ENCODE measurements at regions not wholly inside any gene's neighbourhood (a gene's known extent, or its start where the extent isn't known, plus 50 kb on each side); places are given as distances from the start of the nearest gene placed in this dataset.

DNA sequence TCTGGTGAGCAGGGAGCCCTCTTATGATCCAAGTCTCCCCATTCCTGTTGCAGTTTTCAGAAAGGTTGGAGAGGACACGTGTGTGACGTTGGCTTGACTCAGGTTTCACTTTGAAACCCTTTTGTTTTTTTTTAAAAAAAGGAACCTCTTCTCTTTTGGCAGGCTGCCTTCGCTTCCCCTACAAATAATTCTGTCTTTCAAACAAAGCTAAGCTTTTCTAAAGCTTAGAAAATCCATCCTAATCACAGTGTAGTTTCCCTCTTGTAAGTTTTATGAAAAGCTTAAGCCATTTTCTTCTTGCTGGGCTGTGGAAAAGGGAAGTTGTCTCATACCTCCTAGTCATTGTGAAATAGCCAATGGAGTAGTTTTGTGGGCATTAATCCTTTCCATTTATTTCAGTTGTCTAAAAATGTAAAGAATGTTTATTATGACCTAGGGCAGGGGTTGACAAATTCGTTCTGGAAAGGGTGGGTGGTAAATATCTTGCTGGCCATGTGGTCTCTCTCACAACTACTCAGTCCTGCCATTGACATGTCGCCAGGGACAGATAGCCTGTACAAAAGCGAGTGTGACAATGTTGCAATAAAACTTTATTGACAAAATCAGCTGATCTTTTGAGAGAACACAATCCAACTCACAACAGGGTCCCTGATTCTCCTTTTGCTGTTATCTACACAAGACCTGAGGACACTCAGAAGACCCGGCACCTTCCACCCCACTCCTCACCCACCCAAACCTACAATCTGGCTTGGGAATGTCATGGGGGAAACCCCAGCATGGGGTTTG lies 878.8 kb downstream of the RNF144A start:
- Histone ChIP-seq H3K4me1 (peaks cover 0 to 27% (median 21%) of the 10 kb centered on the region in 4 donors), H3K9me3 (no peaks in the 10 kb centered on the region), H3K36me3 (no peaks in the 10 kb centered on the region), H3K27me3 (no peaks in the 10 kb centered on the region), H3K4me3 (no peak overlapping the region), H3K27ac (peak overlapping the region; percentile 30 to 67 (median 62))
- WGBS, 2 donors, result 57 to 77% methylated on average over 7 of the region's 7 CpGs
- TF ChIP-seq, protein P1, sequence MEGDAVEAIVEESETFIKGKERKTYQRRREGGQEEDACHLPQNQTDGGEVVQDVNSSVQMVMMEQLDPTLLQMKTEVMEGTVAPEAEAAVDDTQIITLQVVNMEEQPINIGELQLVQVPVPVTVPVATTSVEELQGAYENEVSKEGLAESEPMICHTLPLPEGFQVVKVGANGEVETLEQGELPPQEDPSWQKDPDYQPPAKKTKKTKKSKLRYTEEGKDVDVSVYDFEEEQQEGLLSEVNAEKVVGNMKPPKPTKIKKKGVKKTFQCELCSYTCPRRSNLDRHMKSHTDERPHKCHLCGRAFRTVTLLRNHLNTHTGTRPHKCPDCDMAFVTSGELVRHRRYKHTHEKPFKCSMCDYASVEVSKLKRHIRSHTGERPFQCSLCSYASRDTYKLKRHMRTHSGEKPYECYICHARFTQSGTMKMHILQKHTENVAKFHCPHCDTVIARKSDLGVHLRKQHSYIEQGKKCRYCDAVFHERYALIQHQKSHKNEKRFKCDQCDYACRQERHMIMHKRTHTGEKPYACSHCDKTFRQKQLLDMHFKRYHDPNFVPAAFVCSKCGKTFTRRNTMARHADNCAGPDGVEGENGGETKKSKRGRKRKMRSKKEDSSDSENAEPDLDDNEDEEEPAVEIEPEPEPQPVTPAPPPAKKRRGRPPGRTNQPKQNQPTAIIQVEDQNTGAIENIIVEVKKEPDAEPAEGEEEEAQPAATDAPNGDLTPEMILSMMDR (IDR thresholded peaks at IDR 0.05), result no peak
- TF ChIP-seq POLR2A (IDR thresholded peaks at IDR 0.05) (no peak), EP300 (IDR thresholded peaks at IDR 0.05) (no peak), POLR2AphosphoS5 (IDR thresholded peaks at IDR 0.05) (no peak)
- intact Hi-C loops (cut with DNase I), result no loop called here
- DNase-seq, result no peak

DNA sequence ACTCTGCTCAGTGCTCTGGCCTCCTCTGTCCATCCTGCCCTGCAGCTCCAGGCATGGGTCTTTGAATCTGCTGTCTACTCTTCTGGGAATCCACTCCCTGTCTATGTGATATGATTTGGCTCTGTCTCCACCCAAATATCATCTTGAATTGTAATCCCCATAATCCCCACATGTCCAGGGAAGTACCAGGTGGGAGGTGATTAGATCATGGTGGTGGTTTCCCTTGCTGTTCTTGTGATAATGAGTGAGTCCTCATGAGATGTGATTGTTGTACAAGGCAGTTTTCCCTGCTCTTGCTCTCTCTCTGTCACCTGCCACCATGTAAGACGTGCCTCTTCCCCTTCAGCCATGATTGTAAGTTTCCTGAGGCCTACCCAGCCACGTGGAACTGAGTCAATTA lies 881.8 kb upstream of the ID2 start:
- no peak for DNase-seq
- intact Hi-C loops (cut with DNase I), result no loop called here
- TF ChIP-seq POLR2A (IDR thresholded peaks at IDR 0.05) (no peak), EP300 (IDR thresholded peaks at IDR 0.05) (no peak), POLR2AphosphoS5 (IDR thresholded peaks at IDR 0.05) (no peak)
- TF ChIP-seq, protein P1 (IDR thresholded peaks at IDR 0.05), result no peak
- Histone ChIP-seq H3K27me3 (no peaks in the 10 kb centered on the region), H3K4me1 (peaks cover 0 to 13% (median 9%) of the 10 kb centered on the region in 4 donors), H3K4me3 (no peak overlapping the region), H3K27ac (no peak overlapping the region), H3K36me3 (no peaks in the 10 kb centered on the region), H3K9me3 (no peaks in the 10 kb centered on the region)
- WGBS, 2 donors, result 65 to 76% methylated on average over 2 of the region's 2 CpGs

DNA sequence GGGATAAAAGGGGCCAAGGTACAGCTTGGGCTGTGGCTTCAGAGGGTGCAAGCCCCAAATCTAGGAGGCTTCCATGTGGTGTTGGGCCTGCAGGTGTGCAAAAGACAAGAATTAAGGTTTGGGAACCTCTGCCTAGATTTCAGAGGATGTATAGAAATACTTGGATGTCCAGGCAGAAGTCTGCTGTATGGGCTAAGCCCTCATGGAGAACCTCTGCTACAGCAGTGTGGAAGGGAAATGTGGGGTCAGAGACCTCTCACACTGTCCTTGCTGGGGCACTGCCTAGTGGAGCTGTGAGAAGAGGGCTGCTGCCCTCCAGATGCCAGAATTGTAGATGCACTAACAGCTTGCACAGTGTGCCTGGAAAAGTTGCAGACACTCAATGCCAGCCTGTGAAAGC lies 880.6 kb upstream of the ID2 start:
- H3K36me3 ChIP-seq, result no peaks in the 10 kb centered on the region
- no peaks in the 10 kb centered on the region for H3K27me3 ChIP-seq
- peaks cover 0 to 1% (median 0%) of the 10 kb centered on the region in 4 donors for H3K4me1 ChIP-seq
- H3K9me3 ChIP-seq, result no peaks in the 10 kb centered on the region
- H3K4me3 ChIP-seq, result no peak overlapping the region
- TF ChIP-seq, protein P1 (IDR thresholded peaks at IDR 0.05), result no peak
- TF ChIP-seq EP300 (IDR thresholded peaks at IDR 0.05) (no peak), POLR2AphosphoS5 (IDR thresholded peaks at IDR 0.05) (no peak), POLR2A (IDR thresholded peaks at IDR 0.05) (no peak)
- no peak overlapping the region for H3K27ac ChIP-seq
- intact Hi-C loops (cut with DNase I), result no loop called here
- DNase-seq, result no peak

GRCh38 chr2:7803515-7803914 lies 878.3 kb upstream of the ID2 start:
- intact Hi-C loops (cut with DNase I), result no loop called here
- no peak for TF ChIP-seq POLR2AphosphoS5 (IDR thresholded peaks at IDR 0.05)
- TF ChIP-seq EP300 (IDR thresholded peaks at IDR 0.05), result no peak
- TF ChIP-seq, protein P1 (IDR thresholded peaks at IDR 0.05), result no peak
- TF ChIP-seq POLR2A (IDR thresholded peaks at IDR 0.05), result no peak
- DNase-seq, result no peak
- H3K9me3 ChIP-seq, result no peaks in the 10 kb centered on the region
- H3K27ac ChIP-seq, result no peak overlapping the region
- no peaks in the 10 kb centered on the region for H3K27me3 ChIP-seq
- no peaks in the 10 kb centered on the region for H3K36me3 ChIP-seq
- WGBS, 2 donors, result 93 to 94% methylated on average over 5 of the region's 5 CpGs
- H3K4me3 ChIP-seq, result no peak overlapping the region
- no peaks in the 10 kb centered on the region for H3K4me1 ChIP-seq

- H3K27ac ChIP-seq, result no peak overlapping the region
- TF ChIP-seq, protein P1 (IDR thresholded peaks at IDR 0.05), result no peak
- TF ChIP-seq POLR2AphosphoS5 (IDR thresholded peaks at IDR 0.05), result no peak
- no peak for TF ChIP-seq POLR2A (IDR thresholded peaks at IDR 0.05)
- intact Hi-C loops (cut with DNase I), result no loop called here
- WGBS, 2 donors, result 71 to 82% methylated on average over 3 of the region's 3 CpGs
- no peak for DNase-seq
- no peaks in the 10 kb centered on the region for H3K36me3 ChIP-seq
- no peaks in the 10 kb centered on the region for H3K9me3 ChIP-seq
- H3K27me3 ChIP-seq, result no peaks in the 10 kb centered on the region
- H3K4me1 ChIP-seq, result no peaks in the 10 kb centered on the region
- no peak overlapping the region for H3K4me3 ChIP-seq
These were observed 872.2 kb upstream of the ID2 start for GRCh38 chr2:7809640-7810039.
